HTR-8/SVneo (cell line): ENCODE measurements at regions not wholly inside any gene's neighbourhood (a gene's known extent, or its start where the extent isn't known, plus 50 kb on each side); places are given as distances from the start of the nearest gene placed in this dataset.
"Not testable (repeated sequence)": the region's sequence is repeated elsewhere in the genome, so short reads cannot be mapped to it uniquely, and the experiment has no call there.

Source experiments
- DNase-seq: peaks from one replicate; pipeline ENCODE4 v3.0.0; 2011; ENCODE audit warnings: low spot score, mixed read lengths; ENCODE audit not compliant: insufficient read length
- FAIRE-seq: peaks from 2 replicates; lab custom pipeline; 2011; peaks lifted over from hg19 to GRCh38; lab: Jason Lieb, UNC

GRCh38 chr2:76193089-76193488 lies 482.4 kb upstream of the GCFC2 start:
- no peak for DNase-seq
- no peak for FAIRE-seq

GRCh38 chr2:76188334-76189008 lies 477.8 kb upstream of the GCFC2 start:
- FAIRE-seq (no peak), DNase-seq (no peak)

GRCh38 chr2:76187415-76187814 lies 476.7 kb upstream of the GCFC2 start:
- DNase-seq (no peak), FAIRE-seq (no peak)

- DNase-seq (no peak), FAIRE-seq (no peak)
Measured at GRCh38 chr2:76180676-76181075, 470.0 kb upstream of the GCFC2 start.

- DNase-seq (no peak), FAIRE-seq (no peak)
Measured at GRCh38 chr2:76178610-76179009, 467.9 kb upstream of the GCFC2 start.

GRCh38 chr2:76175295-76175694 lies 464.6 kb upstream of the GCFC2 start:
- no peak for DNase-seq
- FAIRE-seq = no peak

GRCh38 chr2:76174505-76174904 lies 463.8 kb upstream of the GCFC2 start:
- FAIRE-seq = no peak
- no peak for DNase-seq

- DNase-seq, FAIRE-seq: not testable (repeated sequence)
Measured at GRCh38 chr2:76173206-76173605, 462.5 kb upstream of the GCFC2 start.

GRCh38 chr2:76172154-76172595 lies 461.5 kb upstream of the GCFC2 start:
- not testable (repeated sequence) for DNase-seq, FAIRE-seq

GRCh38 chr2:76170856-76171255 lies 460.1 kb upstream of the GCFC2 start:
- FAIRE-seq (no peak), DNase-seq (no peak)

- FAIRE-seq = no peak
- DNase-seq = no peak
Measured at GRCh38 chr2:76170009-76170384, 459.3 kb upstream of the GCFC2 start.

GRCh38 chr2:76169276-76170008 lies 458.7 kb upstream of the GCFC2 start:
- no peak for DNase-seq
- no peak for FAIRE-seq

GRCh38 chr2:76163860-76164259 lies 453.1 kb upstream of the GCFC2 start:
- DNase-seq (no peak), FAIRE-seq (no peak)

- DNase-seq (no peak), FAIRE-seq (no peak)
Measured at GRCh38 chr2:76160670-76161069, 450.0 kb upstream of the GCFC2 start.

GRCh38 chr2:76159042-76159648 lies 448.4 kb upstream of the GCFC2 start:
- FAIRE-seq (no peak), DNase-seq (no peak)

- no peak for DNase-seq
- FAIRE-seq = no peak
Measured at GRCh38 chr2:76157531-76157930, 446.8 kb upstream of the GCFC2 start.

GRCh38 chr2:76154981-76155380 lies 444.3 kb upstream of the GCFC2 start:
- no peak for FAIRE-seq
- DNase-seq = no peak

- no peak for FAIRE-seq
- no peak for DNase-seq
Measured at GRCh38 chr2:76149846-76150245, 439.1 kb upstream of the GCFC2 start.

GRCh38 chr2:76139303-76139702 lies 428.6 kb upstream of the GCFC2 start:
- not testable (repeated sequence) for FAIRE-seq, DNase-seq

- no peak for DNase-seq
- no peak for FAIRE-seq
Measured at GRCh38 chr2:76128622-76129021, 417.9 kb upstream of the GCFC2 start.

GRCh38 chr2:76120176-76120575 lies 409.5 kb upstream of the GCFC2 start:
- FAIRE-seq (no peak), DNase-seq (no peak)
